ENCODE measurements at regions not wholly inside any gene's neighbourhood (a gene's known extent, or its start where the extent isn't known, plus 50 kb on each side); places are given as distances from the start of the nearest gene placed in this dataset.

DNA sequence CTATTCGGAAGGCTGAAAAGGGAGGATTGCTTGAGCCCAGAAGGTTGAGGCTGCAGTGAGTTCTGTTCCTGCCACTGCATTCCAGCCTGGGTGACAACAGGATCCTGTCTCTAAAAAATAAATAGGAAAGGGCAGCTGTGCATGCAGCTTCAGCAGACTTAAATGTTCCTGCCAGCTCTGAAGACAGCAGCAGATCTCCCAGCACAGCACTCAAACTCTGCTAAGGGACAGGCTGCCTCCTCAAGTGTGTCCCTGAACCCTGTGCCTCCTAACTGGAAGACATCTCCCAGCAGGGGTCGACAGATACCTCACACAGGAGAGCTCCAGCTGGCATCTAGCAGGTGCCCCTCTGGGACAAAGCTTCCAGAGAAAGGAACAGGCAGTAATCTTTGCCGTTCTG is 117.9 kb downstream of the CXCL12 start:
- TF ChIP-seq CTCF (IDR thresholded peaks at IDR 0.05) = no peak
- TF ChIP-seq TAF1 (IDR thresholded peaks at IDR 0.05; ENCODE audit: borderline replicate concordance, low read depth, low read length) = no peak
- no peak for TF ChIP-seq GABPA (IDR thresholded peaks at IDR 0.05; ENCODE audit: low read depth)
- TF ChIP-seq CHD2 (IDR thresholded peaks at IDR 0.05; ENCODE audit: low read length, partially characterized antibody) = no peak
- no peak for TF ChIP-seq REST (IDR thresholded peaks at IDR 0.05; ENCODE audit: low read depth, low read length)
